OCI-M1 (cell line): ENCODE measurements at regions not wholly inside any gene's neighbourhood (a gene's known extent, or its start where the extent isn't known, plus 50 kb on each side); places are given as distances from the start of the nearest gene placed in this dataset.

Source experiments
- DNase-seq: peaks from one replicate; lab custom pipeline; 2025; lab: John Stamatoyannopoulos, UW

DNA sequence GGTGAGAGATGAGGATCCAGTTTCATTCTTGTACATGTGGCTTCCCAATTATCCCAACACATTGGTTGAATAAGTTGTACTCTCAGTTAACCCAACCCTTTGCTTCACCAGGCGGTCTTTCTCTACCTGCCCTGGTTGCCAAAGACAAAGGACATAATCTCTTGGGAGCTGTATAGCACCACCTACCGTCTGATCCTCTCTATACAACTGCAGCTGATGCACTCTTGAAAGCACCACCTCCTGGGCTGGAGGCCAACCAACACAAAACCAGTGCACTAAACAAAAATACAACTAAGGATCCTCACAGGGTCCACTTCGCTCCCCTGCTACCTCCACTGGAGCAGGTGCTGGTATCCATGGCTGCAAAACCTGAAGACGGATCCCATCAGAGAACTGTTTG lies 473.6 kb upstream of the NRXN1 start:
- peak; percentile 20 for DNase-seq

DNA sequence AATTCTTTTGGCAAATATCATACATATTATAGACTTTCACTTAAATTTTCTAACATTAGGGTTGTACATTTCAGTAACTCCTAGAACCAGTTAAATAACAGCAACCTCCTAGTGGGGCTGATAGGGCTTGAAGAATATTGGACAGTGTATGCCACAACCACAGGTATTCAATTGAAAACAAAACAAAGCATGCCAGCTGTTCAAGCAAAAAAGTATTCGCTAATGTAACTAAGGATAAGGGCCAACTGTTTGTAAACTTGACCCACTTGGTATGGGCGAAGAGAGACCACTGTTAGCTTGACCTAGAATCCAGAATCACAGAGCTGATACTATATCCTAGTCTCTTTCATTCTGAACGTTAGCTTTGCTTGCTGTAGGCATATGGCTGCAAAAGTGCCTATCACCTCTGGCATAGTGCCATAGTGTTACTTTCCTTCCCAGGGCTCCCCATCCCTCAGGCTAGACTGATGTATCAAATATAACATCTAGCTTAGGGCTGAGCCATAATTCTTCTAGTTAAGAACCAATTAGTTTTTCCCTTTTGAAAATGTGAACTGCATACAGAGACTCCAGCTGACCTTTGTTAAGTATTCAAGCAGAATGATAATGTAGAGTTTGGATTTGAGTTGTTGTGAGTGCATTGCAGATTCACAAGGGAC lies 458.8 kb upstream of the NRXN1 start:
- DNase-seq, result no peak

DNA sequence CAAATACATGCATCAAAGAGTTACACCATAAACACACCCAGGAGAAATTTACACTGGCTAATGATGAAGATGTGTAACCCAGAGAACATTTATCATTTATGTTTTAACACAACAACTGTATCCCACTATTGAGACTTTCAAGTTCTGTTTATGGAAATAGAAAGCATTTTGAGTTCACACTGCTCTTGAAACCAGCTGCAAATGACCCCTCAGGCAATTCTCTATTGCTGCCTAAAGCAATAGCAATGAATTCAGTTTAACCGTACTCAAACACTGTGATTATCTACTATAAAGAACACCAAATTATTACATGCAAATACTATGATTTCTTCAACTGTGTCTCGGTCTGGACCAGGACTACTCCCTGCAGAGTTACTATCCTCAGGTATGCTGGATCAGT lies 452.7 kb upstream of the NRXN1 start:
- DNase-seq, result no peak

DNA sequence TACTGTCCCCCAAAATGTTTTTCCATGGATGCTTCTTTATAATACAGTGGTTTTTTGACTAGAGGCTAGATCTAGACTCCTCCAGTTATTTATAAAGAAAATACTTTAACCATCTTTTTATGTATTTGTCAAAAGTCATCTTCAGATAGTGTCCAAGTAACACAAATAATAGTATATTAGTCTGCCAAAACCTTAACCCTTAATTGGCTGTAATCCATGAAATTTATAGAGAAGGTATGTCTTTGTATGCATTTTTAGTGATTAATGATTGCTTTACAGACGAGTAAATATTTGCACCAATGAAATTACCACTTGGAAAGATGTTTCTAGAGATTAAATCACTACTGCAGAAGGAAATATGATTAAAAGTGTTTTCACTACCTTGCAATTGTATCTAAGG lies 451.8 kb upstream of the NRXN1 start:
- no peak for DNase-seq

DNA sequence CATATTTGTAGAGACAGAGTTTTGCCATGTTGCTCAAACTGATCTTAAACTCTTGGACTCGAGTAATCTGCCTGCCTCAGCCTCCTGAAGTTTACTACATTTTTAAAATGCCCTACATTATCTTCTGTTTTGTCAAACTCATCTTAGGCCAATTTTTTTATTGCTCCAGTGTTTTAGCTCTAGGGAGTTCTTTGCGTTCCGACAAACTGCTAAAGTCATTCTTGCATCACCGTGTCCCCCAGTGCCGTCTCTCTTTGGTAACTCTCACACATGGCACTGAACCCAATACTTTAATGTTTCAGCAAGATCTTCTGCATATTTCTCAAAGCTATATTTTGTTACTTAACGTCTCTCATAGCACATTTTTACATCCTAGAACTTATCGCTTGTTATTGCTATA lies 440.9 kb upstream of the NRXN1 start:
- no peak for DNase-seq

DNA sequence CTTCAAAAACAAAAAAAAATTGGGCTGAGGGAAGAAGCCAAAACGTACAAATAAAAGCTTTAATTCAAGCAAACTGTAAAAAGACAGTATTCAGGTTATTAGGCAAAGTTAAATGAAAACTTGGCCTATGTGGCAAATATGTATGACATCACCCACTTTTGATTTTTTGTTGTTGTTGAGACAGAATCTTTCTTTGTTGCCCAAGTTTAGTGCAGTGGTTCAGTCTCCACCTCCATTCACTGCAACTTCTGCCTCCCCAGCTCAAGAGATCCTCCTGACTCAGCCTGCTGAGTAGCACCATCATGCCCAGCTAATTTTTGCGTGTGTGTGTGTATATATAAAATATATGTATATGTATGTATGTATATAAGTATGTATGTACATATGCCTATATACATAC lies 440.4 kb upstream of the NRXN1 start:
- DNase-seq, result no peak

DNA sequence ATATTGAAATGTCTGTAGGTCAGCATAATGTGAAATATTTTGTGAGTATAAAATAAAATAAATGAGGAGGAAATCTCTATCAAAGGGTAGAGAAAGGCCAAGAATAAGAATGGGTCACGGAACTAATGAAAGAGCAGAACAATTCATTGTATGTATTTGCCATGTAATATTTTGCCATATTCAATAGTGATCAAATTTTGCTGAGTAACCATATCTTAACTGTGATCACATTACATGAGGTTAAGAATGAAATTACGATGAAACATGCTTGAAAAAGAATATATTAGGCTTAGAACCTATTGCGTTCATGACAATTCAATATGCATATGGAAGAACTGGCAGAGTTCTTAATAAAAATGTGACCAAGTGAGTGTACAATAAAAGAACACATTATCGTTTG lies 437.2 kb upstream of the NRXN1 start:
- no peak for DNase-seq

DNA sequence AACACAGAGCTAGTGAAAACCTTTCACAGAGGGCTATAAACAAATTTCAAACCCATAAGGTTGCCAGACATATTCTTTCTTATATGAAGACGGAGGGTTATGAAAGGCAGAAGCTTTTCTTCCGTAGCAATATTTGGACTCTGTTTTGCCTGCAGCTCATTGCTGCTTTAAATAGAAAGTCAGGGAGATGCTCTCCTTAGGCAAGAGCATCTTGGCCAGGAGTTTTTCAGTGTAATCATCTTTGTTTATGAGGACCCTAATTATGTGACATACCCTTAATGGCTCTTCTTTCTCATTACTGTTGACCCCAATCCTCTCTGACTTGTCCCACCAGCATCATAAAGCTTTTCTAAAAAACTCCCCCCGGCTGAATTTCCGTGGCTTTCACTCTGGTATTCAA lies 433.4 kb upstream of the NRXN1 start:
- DNase-seq, result no peak

DNA sequence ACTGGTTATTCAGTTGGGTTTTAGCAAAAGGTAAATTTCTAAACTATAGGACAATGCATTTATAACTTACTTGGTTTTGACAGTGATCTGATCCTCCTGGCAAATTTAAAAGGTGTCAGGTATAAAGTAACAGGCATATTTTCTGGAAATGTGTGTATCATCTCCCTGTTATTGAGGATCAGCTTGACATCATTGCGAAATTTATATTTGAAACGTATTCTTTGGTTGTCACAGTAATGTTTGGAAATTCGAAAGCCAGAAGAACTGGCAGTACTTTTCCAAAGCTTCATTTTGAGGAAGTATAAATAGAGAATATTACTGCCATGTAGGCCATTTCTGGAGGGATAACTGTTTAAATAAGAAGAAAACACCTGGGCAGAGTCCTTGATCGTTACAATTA lies 422.2 kb upstream of the NRXN1 start:
- no peak for DNase-seq

DNA sequence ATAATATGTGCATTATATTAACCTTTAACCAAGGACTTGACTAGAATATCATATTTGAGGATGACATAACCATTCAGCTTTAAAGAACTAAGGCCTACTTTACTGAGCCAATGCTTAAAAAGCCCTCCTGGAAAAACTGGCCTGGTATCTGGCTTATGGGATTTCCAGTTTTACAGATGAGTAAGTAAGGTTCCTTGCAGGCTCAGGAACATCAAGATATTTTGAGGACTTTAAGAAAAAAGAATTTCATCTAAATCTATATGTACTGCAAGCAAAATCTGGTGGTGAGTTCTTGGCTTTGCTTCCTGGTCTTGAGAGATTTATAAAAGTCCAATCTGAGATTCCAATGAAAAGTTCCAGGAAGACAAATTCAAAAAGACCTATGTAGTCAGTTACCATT lies 417.0 kb upstream of the NRXN1 start:
- DNase-seq, result no peak

DNA sequence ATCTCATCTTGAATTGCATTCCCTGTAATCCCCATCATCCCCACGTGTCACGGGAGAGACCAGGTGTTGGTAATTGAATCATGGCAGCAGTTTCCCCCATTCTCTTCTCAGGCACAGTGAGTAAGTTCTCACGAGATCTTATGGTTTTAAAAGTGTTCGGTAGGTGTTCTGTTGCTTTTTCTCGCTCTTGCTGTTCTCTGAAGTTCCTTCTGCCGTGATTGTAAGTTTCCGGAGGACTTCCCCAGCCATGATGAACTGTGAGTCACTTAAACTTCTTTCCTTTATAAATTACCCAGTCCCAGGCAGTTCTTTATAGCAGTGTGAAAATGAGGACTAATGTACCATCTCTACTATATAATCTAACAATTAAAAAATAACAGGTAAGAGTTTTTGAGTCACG lies 409.9 kb upstream of the NRXN1 start:
- DNase-seq, result no peak

DNA sequence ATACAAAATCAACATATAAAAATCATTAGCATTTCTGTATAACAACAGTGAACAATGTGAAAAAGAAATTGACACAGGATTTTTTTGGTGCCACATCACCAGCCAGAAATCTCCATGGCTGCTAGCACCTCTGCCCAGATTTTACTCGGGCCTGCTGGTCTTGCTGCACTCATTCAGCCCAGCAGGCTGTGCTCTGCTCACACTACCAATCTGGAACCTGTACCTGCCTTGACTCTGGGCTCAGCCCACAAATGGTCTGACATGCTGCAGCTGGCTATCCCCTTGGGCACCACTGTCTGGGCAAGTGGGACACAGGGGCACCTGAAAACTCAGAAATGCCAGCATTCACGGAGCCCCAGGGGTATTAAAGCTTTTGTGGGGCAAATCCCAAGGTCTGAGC lies 392.5 kb upstream of the NRXN1 start:
- no peak for DNase-seq

DNA sequence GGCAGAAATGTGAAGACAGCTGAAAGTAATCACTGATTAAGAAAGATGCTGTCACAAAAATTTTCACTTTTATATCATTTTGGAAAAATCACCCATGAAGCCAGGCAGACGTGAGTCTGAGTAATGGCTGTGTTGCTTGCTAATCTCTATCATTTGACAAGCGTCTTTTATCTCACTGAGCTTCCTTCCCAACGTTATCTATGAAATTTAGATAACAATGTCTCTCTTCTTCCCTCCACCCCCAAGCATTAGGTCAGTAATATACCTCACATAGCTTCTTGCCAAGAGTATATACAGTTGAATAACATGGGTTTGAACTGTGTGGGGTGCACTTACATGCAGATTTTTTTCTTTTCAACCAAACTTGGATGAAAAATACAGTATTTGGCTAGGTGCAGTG lies 388.6 kb upstream of the NRXN1 start:
- DNase-seq, result peak; percentile 4

DNA sequence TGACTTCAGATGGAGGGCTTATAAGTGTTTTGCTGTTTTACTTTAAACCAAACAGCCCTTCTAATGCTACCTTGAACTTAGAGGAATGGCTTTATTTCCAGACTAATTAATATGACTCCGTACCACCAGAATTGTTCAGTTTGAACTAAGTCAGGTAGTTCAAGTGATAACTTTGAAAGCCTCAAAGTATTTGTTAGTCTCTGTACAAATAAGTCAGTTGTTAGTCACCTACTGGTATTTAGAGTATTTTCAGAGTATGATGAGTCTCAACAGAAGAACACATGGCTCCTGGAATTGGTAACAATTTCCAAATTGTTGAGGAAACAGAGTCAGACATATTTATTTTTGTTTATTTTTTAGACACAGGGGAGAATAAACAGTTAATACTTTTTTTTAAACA lies 381.8 kb upstream of the NRXN1 start:
- no peak for DNase-seq

DNA sequence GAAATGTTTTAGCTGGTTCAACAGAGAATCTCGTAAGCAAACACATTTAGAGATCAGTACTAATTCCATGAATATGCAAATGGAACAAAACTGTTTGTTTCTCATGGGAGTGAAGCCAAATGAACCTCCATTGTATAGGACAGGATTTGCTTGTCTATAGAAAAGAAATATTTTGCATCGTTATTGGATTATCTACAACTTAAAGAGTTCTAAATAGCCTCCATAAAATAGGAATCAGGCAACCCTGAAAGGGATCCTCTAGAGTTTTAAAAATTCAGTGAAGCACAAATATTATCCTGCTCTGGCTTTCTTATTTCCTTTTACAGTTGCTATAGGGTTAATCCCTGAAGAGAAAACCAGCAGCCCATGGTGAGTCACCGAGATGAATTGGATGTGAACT lies 378.4 kb upstream of the NRXN1 start:
- no peak for DNase-seq

DNA sequence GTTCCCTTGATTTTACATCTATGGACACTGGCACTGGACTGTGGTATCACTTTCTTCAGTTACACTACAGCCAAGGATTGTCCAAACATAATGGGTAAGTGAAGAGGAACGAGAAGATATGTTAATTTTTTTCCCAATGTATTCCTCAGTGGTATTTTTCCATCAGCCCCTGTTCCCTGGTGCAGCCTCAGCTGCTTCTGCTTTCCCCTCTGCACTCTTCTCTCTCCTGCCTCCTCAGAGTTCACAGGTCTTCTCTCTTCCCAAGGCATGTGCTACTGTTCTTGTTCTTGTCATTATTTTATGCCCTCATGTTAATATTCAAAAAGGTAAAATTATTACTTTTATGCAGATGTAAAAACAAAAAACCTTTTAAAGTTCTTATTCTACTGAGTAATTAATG lies 378.0 kb upstream of the NRXN1 start:
- DNase-seq, result no peak

DNA sequence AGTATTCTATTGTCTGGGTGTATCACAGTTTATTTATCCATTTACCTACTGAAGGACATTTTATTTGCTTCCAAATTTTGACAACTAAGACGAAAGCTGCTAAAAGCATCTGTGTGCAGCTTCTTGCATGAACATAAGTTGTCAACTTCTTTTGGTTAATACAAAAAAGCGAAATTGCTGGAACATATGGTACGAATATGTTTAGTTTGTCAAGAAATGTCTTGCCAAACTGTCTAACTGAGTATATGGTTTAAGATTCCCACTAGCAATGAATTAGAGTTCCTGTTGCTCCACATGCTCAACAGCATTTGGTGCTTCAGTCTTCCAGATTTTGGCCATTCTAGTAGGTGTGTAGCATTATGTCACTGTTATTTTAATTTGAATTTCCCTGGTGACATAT lies 372.3 kb upstream of the NRXN1 start:
- DNase-seq, result no peak

DNA sequence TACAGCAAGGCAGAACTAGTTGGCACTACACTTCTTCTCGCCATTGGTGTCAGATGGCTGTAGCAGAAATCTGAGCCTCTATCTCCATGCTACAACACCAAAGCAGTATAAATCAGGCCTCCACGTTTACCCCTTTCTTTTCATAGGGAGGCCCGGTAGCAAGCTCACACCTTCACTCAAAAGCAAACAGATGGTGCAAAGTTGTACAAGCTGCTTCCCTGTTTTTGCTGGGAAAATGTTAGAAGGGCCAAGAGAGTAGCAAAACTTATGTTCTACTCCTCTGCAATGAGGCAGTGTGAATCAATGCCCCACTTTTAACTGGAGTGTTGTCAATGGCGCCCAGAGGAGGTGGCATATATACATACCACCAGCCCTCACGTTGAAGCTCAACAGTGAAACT lies 369.6 kb upstream of the NRXN1 start:
- DNase-seq, result no peak

DNA sequence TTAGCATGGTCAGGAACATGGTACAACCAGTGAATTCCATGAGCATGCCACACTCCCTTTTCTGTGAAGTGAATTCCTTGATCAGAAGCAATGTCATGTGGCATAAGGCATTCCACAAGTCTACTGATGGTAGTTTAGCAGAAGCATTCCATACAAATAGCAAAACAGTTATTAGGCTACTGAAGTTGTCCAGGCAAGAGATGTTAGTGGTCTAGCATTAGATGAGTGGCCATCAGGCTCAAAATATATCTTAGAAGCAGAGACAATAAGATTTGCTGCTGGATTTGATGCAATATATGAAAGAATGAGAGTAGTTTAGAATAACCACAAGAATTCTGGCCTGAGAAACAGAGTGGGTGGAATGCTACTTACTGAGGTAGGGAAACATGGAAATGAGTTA lies 355.3 kb upstream of the NRXN1 start:
- no peak for DNase-seq

DNA sequence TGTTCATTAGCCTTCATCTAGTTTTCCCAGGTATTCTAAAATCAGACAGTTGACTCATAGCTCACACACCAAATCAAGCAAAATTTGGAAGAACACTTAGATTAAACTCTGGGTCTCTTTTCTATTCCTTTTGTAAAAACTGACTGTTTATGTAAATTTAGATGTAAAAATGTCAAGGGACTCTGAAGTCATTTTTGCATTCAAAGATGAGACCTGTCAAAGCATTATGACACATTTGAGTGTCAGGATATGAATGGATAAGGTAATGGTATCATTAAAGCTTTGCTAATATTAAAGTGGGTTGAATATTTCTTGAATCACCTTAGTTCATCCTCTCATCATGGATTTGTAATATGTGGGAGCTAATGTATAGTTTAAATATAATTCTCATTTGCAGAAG lies 348.1 kb upstream of the NRXN1 start:
- no peak for DNase-seq

DNA sequence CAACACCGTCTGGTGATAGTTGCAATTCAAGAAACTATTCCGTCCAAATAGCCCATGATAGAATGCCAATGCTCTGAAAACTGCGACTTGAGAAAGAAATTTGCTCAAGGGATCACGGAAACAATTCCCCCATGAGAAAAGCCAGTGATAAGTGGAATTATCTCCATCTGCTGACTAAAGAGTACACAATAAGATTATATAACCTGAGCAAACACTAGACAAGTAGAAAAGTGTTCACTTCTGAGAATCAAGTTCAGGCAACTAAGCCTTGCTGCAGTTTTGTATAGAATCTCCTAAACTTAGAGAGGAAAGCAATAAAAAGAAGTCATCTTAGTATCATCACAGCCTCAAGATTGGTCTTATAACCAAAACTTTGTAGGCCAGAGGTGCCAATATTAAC lies 336.3 kb upstream of the NRXN1 start:
- no peak for DNase-seq

DNA sequence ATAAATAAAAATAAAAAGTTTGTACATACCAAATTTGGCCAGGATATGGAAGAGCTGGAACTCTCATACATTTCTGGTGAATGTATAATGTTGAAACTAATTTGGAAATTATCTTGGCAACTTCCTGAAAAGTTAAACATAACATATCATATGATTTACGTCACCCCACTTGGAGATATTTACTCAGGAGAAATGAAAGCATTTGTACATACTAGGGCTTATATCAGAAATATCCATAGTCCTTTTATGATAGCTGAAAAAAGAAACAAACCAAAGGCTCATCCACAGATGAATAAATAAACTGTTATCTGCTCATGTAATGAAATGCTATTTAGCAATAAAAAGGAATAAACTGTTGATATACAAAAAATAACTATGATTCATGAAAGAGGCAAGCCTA lies 318.2 kb upstream of the NRXN1 start:
- peak; percentile 46 for DNase-seq

DNA sequence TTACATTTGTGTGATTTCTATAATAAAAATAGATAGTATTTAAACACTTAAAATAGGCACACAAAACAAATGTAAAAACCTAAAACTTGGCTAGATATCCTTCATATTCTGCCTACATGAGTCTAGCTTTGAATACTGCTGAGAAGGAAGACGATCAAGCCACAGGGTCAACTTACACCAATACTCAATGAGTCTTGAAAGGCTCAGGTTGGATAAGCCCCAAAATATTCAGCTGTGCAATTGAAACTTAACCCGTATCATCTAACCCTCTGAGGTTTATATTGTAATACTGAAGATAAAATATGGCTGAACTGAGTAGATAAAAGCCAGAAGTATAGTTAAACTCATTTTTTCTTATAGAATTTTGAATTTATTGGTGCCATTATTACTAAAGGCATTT lies 313.0 kb upstream of the NRXN1 start:
- no peak for DNase-seq

DNA sequence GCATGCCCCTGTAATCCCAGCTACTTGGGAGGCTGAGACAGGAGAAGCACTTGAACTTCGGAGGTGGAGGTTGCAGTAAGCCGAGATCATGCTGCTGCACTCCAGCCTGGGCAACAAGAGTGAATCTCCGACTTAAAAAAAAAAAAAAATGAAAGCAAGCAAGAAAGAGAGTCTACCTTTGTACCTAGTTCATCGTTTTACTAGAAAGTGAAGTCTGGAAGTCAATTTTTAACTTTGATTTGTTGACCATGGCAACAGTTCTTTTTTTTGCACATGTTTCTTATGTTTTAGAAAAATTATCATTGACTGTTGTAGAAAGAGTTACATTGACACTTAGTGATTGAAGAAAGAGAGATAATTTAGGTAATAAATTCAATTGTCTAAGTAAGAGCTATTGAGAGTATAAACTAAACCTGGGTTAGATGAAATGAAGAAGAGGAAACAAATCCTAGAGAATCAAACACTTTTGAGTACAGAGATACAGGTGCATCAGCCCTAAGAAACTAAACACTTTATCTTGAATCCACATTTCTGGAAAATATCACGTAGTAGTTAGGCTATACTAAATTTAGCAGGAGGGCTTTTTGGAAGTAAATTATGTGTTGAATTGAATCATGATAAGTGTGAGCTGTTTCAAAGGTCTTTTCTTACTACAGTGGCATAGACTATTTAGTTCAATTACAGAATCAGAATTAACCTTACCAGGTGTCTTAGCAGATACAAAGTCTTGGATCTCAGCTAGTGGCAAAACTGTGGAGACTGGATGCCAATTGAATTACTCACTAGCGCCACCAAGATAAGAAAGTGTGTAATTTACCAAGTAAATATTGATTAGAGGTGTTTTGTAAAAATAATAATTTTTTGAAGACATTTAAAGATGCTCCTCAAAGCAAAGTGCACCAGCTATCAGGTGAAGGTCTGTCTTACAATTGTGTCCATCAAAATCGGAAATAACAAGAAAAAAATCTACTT lies 303.4 kb upstream of the NRXN1 start:
- DNase-seq, result peak; percentile 25
